Loucy (cell line): ENCODE measurements at regions not wholly inside any gene's neighbourhood (a gene's known extent, or its start where the extent isn't known, plus 50 kb on each side); places are given as distances from the start of the nearest gene placed in this dataset.
A peak's percentile ranks its signal among the peaks of the same experiment; 100 is the strongest.

Experiments used
- CTCF ChIP-seq: fragments of 200-600 bp; sonication (generic); conservative IDR thresholded peaks from 2 replicates; pipeline ENCODE4 v1.5.1; 2014; ENCODE audit warnings: mild to moderate bottlenecking, antibody characterized with exemption, low read length
- EZH2phosphoT487 ChIP-seq: fragments of 200-600 bp; IDR thresholded peaks from 2 replicates; pipeline ENCODE4 v1.6.1; 2018; ENCODE audit warnings: antibody characterized with exemption, mild to moderate bottlenecking, moderate library complexity, borderline replicate concordance

GRCh38 chr14:85978582-85979250 lies 448.8 kb downstream of the FLRT2 start:
- TF ChIP-seq CTCF (peak; percentile 43), EZH2phosphoT487 (no peak)
